GM23338 (cell line): ENCODE measurements at regions not wholly inside any gene's neighbourhood (a gene's known extent, or its start where the extent isn't known, plus 50 kb on each side); places are given as distances from the start of the nearest gene placed in this dataset.

Source experiments
- ATAC-seq: fragments of 200-7000 bp; cut with Tn5 transposase; 3 replicates; pipeline ENCODE4 v1.9.1; 2020
- DNase-seq: peaks from one replicate; pipeline ENCODE4 v3.0.0-alpha.2; 2015; ENCODE audit warnings: low spot score
- H2AFZ ChIP-seq: fragments of 200-600 bp; sonication (generic); 2 replicates; pipeline ENCODE4 v1.8.0; 2016; ENCODE audit warnings: antibody characterized with exemption, mild to moderate bottlenecking, moderate library complexity
- H3F3A ChIP-seq: fragments of 200-600 bp; sonication (generic); replicated peaks from 2 replicates; pipeline ENCODE4 v1.8.0; 2017; ENCODE audit warnings: antibody characterized with exemption, mixed run types, low read depth
- H3K27ac ChIP-seq: fragments of 200-600 bp; sonication (generic); 2 replicates; pipeline ENCODE4 v1.6.1; 2016; ENCODE audit warnings: low read depth
- H3K27me3 ChIP-seq: fragments of 200-600 bp; sonication (generic); 2 replicates; pipeline ENCODE4 v1.8.0; 2016; ENCODE audit warnings: mild to moderate bottlenecking, mixed run types, moderate library complexity; ENCODE audit not compliant: insufficient read depth
- H3K36me3 ChIP-seq: fragments of 200-600 bp; sonication (generic); 2 replicates; pipeline ENCODE4 v1.8.0; 2016; ENCODE audit warnings: mild to moderate bottlenecking; ENCODE audit not compliant: insufficient read depth
- H3K4me1 ChIP-seq: fragments of 200-600 bp; sonication (generic); 2 replicates; pipeline ENCODE4 v1.8.0; 2016; ENCODE audit warnings: mild to moderate bottlenecking, moderate library complexity; ENCODE audit not compliant: insufficient read depth
- H3K4me2 ChIP-seq: fragments of 200-600 bp; sonication (generic); 2 replicates; pipeline ENCODE4 v1.7.1; 2017; ENCODE audit warnings: mixed run types
- H3K4me3 ChIP-seq: fragments of 200-600 bp; sonication (generic); 2 replicates; pipeline ENCODE4 v1.6.1; 2016; ENCODE audit warnings: mixed run types
- H3K79me2 ChIP-seq: fragments of 200-600 bp; sonication (generic); replicated peaks from 2 replicates; pipeline ENCODE4 v1.8.0; 2017; ENCODE audit warnings: mild to moderate bottlenecking; ENCODE audit not compliant: insufficient read depth
- H3K9me2 ChIP-seq: fragments of 200-600 bp; sonication (generic); 2 replicates; pipeline ENCODE4 v1.8.0; 2017; ENCODE audit not compliant: insufficient read depth
- H4K20me1 ChIP-seq: fragments of 200-600 bp; sonication (generic); replicated peaks from 2 replicates; pipeline ENCODE4 v1.8.0; 2017; ENCODE audit warnings: mild to moderate bottlenecking; ENCODE audit not compliant: insufficient read depth
- H3K27ac Mint-ChIP-seq: 2 replicates; pipeline ENCODE4 v1.8.0; 2020; ENCODE audit warnings: inconsistent platforms, mild to moderate bottlenecking, moderate library complexity, mixed read lengths
- H3K27me3 Mint-ChIP-seq: 3 replicates; pipeline ENCODE4 v1.8.0; 2022; ENCODE audit warnings: low read depth, mild to moderate bottlenecking, moderate library complexity, mixed read lengths, inconsistent platforms; ENCODE audit not compliant: insufficient read depth, poor library complexity
- H3K36me3 Mint-ChIP-seq: 3 replicates; pipeline ENCODE4 v1.8.0; 2021; ENCODE audit warnings: low read depth, mild to moderate bottlenecking, inconsistent platforms, moderate library complexity, mixed read lengths
- H3K4me1 Mint-ChIP-seq: 3 replicates; pipeline ENCODE4 v1.8.0; 2020; ENCODE audit warnings: mild to moderate bottlenecking, inconsistent platforms, mixed read lengths
- H3K4me3 Mint-ChIP-seq: 3 replicates; pipeline ENCODE4 v1.8.0; 2021; ENCODE audit warnings: moderate library complexity, mild to moderate bottlenecking, inconsistent platforms, mixed read lengths
- H3K9me3 Mint-ChIP-seq: 3 replicates; pipeline ENCODE4 v1.8.0; 2020; ENCODE audit warnings: moderate library complexity, mild to moderate bottlenecking, inconsistent platforms, mixed read lengths
- CREB1 ChIP-seq: fragments of 250-450 bp; sonication (Bioruptor Pico); IDR thresholded peaks from 2 replicates; pipeline ENCODE4 v1.5.0; 2020; ENCODE audit warnings: low read depth, mild to moderate bottlenecking, moderate library complexity
- ETS1 ChIP-seq: IDR thresholded peaks from 2 replicates; pipeline ENCODE4 v1.6.1; 2016; ENCODE audit warnings: antibody characterized with exemption
- EZH2 ChIP-seq: fragments of 200-600 bp; sonication (generic); IDR thresholded peaks from one replicate; pipeline ENCODE4 v1.8.0; 2017; ENCODE audit warnings: antibody characterized with exemption, mild to moderate bottlenecking, low read depth; ENCODE audit not compliant: unreplicated experiment
- EZH2phosphoT487 ChIP-seq: fragments of 200-600 bp; sonication (generic); IDR thresholded peaks from one replicate; pipeline ENCODE4 v1.8.1; 2018; ENCODE audit warnings: antibody characterized with exemption; ENCODE audit not compliant: unreplicated experiment
- JUNB ChIP-seq: IDR thresholded peaks from one replicate; pipeline ENCODE4 v1.6.1; 2016; ENCODE audit warnings: antibody characterized with exemption; ENCODE audit not compliant: unreplicated experiment
- NANOG ChIP-seq: IDR thresholded peaks from 2 replicates; pipeline ENCODE4 v1.6.1; 2016; ENCODE audit warnings: antibody characterized with exemption, borderline replicate concordance
- POLR2AphosphoS5 ChIP-seq: IDR thresholded peaks from 2 replicates; pipeline ENCODE4 v1.6.1; 2016; ENCODE audit warnings: antibody characterized with exemption, low read depth
- REST ChIP-seq: IDR thresholded peaks from one replicate; pipeline ENCODE4 v1.6.1; 2018; ENCODE audit warnings: antibody characterized with exemption; ENCODE audit not compliant: unreplicated experiment
- STAT1 ChIP-seq: IDR thresholded peaks from one replicate; pipeline ENCODE4 v1.6.1; 2016; ENCODE audit warnings: antibody characterized with exemption; ENCODE audit not compliant: unreplicated experiment
- ZNF114 ChIP-seq: fragments of 250-450 bp; sonication (Bioruptor Pico); IDR thresholded peaks from 2 replicates; pipeline ENCODE4 v1.5.0; 2020; ENCODE audit warnings: mild to moderate bottlenecking, moderate library complexity
- ZNF331 ChIP-seq: fragments of 250-450 bp; sonication (Bioruptor Pico); IDR thresholded peaks from 2 replicates; pipeline ENCODE4 v1.5.0; 2020; ENCODE audit warnings: low read depth, mild to moderate bottlenecking, moderate library complexity
- ZNF462 ChIP-seq: fragments of 250-450 bp; sonication (Bioruptor Pico); IDR thresholded peaks from 2 replicates; pipeline ENCODE4 v1.5.0; 2020; ENCODE audit warnings: mild to moderate bottlenecking, moderate library complexity
- TF ChIP-seq, protein P1 (sequence below), 2 experiments: fragments of 200-600 bp in 1 of 2; sonication (generic) in 1 of 2; conservative IDR thresholded peaks; 2 replicates each; pipeline versions ENCODE4 v1.5.1 to v1.6.1; 2016 to 2017; ENCODE audit warnings: antibody characterized with exemption in 2 of 2, low read depth in 2 of 2, mild to moderate bottlenecking in 2 of 2, moderate library complexity in 1 of 2

DNA sequence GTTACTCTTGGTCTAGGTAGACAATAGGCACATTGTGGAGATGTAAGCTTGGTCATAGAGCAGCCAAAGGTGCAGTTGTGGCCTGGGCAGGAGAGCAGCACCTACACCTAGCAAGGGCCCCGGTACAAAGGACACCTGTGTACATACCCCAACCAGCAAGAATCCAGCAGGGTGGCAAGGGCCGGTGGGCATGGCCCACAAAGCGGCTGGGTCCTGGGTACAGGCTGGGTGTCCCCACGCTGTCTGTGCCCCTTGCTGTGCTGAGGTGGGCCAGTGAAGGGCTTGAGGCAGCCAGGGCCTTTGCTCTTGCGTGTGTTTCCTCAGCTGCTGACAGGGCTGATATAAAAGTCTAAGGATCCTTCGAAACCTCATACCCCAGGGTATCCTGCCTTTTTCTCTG lies 501.8 kb downstream of the EIPR1 start:
- Mint-ChIP-seq H3K36me3 (peaks cover 17% of the 10 kb centered on the region), H3K4me3 (no peak overlapping the region), H3K9me3 (peaks cover 41% of the 10 kb centered on the region), H3K27ac (no peak overlapping the region), H3K27me3 (peaks cover 6% of the 10 kb centered on the region), H3K4me1 (peaks cover 2% of the 10 kb centered on the region)
- ATAC-seq (no peak), DNase-seq (no peak)
- Histone ChIP-seq H3K27me3 (no peaks in the 10 kb centered on the region), H3K4me3 (no peak overlapping the region), H3K4me2 (no peak overlapping the region), H4K20me1 (no peaks in the 10 kb centered on the region), H3K27ac (no peak overlapping the region), H2AFZ (no peak overlapping the region), H3K79me2 (no peaks in the 10 kb centered on the region), H3K36me3 (no peaks in the 10 kb centered on the region; the same call in 1 of the 2 replicates), H3F3A (no peaks in the 10 kb centered on the region), H3K4me1 (no peaks in the 10 kb centered on the region), H3K9me2 (no peaks in the 10 kb centered on the region)
- TF ChIP-seq ZNF331 (no peak), EZH2phosphoT487 (no peak), ZNF462 (CRISPR knock-in tag) (no peak), REST (no peak), POLR2AphosphoS5 (no peak), ETS1 (no peak), EZH2 (no peak), JUNB (no peak), CREB1 (CRISPR knock-in tag) (no peak), NANOG (no peak), STAT1 (no peak), ZNF114 (CRISPR knock-in tag) (no peak)
- TF ChIP-seq, protein P1, sequence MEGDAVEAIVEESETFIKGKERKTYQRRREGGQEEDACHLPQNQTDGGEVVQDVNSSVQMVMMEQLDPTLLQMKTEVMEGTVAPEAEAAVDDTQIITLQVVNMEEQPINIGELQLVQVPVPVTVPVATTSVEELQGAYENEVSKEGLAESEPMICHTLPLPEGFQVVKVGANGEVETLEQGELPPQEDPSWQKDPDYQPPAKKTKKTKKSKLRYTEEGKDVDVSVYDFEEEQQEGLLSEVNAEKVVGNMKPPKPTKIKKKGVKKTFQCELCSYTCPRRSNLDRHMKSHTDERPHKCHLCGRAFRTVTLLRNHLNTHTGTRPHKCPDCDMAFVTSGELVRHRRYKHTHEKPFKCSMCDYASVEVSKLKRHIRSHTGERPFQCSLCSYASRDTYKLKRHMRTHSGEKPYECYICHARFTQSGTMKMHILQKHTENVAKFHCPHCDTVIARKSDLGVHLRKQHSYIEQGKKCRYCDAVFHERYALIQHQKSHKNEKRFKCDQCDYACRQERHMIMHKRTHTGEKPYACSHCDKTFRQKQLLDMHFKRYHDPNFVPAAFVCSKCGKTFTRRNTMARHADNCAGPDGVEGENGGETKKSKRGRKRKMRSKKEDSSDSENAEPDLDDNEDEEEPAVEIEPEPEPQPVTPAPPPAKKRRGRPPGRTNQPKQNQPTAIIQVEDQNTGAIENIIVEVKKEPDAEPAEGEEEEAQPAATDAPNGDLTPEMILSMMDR (conservative IDR thresholded peaks at IDR 0.05; ENCODE audit: low read depth in 2 of 2) = no peak
